ENCODE measurements at regions not wholly inside any gene's neighbourhood (a gene's known extent, or its start where the extent isn't known, plus 50 kb on each side); places are given as distances from the start of the nearest gene placed in this dataset.

- TF ChIP-seq CTCF (IDR thresholded peaks at IDR 0.05): no peak
- no peak for DNase-seq
- H3K4me1 ChIP-seq: peaks cover 8% of the 10 kb centered on the region
- H3K27ac ChIP-seq: no peak overlapping the region
- no peaks in the 10 kb centered on the region for H3K9me3 ChIP-seq
- no peaks in the 10 kb centered on the region for H3K36me3 ChIP-seq
- intact Hi-C loops (cut with DNase I): no loop called here
- no peak overlapping the region for H3K4me3 ChIP-seq
- no peak for ATAC-seq
- no peaks in the 10 kb centered on the region for H3K27me3 ChIP-seq (ENCODE audit: low read depth)
Measured at GRCh38 chr4:123921339-123921738, 524.7 kb downstream of the SPRY1 start.

GRCh38 chr4:123922847-123923246 is 526.3 kb downstream of the SPRY1 start:
- Histone ChIP-seq H3K27me3 (ENCODE audit: low read depth) (no peaks in the 10 kb centered on the region), H3K36me3 (no peaks in the 10 kb centered on the region), H3K4me1 (peaks cover 8% of the 10 kb centered on the region), H3K9me3 (no peaks in the 10 kb centered on the region), H3K4me3 (no peak overlapping the region), H3K27ac (no peak overlapping the region)
- no peak for TF ChIP-seq CTCF (IDR thresholded peaks at IDR 0.05)
- ATAC-seq (no peak), DNase-seq (no peak)
- intact Hi-C loops (cut with DNase I): no loop called here

GRCh38 chr4:123924536-123924935 is 527.9 kb downstream of the SPRY1 start:
- no peak for TF ChIP-seq CTCF (IDR thresholded peaks at IDR 0.05)
- no peak for ATAC-seq
- H3K27me3 ChIP-seq (ENCODE audit: low read depth): no peaks in the 10 kb centered on the region

GRCh38 chr4:123929565-123929964 is 533.0 kb downstream of the SPRY1 start:
- no peak for DNase-seq

More at GRCh38 chr4:123924536-123924935, 527.9 kb downstream of the SPRY1 start:
- no peaks in the 10 kb centered on the region for H3K9me3 ChIP-seq
- DNase-seq: no peak
- H3K36me3 ChIP-seq: no peaks in the 10 kb centered on the region
- intact Hi-C loops (cut with DNase I): no loop called here
- H3K4me3 ChIP-seq: no peak overlapping the region
- no peak overlapping the region for H3K27ac ChIP-seq
- peaks cover 8% of the 10 kb centered on the region for H3K4me1 ChIP-seq

GRCh38 chr4:123930996-123931395 is 534.4 kb downstream of the SPRY1 start:
- no peak for TF ChIP-seq CTCF (IDR thresholded peaks at IDR 0.05)
- H3K9me3 ChIP-seq: no peaks in the 10 kb centered on the region
- H3K27ac ChIP-seq: no peak overlapping the region
- no peaks in the 10 kb centered on the region for H3K36me3 ChIP-seq
- no peaks in the 10 kb centered on the region for H3K4me1 ChIP-seq
- ATAC-seq (no peak), DNase-seq (no peak)
- H3K27me3 ChIP-seq (ENCODE audit: low read depth): no peaks in the 10 kb centered on the region
- no peak overlapping the region for H3K4me3 ChIP-seq
- intact Hi-C loops (cut with DNase I): no loop called here

More at GRCh38 chr4:123929565-123929964, 533.0 kb downstream of the SPRY1 start:
- H3K36me3 ChIP-seq: no peaks in the 10 kb centered on the region
- no peaks in the 10 kb centered on the region for H3K9me3 ChIP-seq
- intact Hi-C loops (cut with DNase I): no loop called here
- no peak overlapping the region for H3K4me3 ChIP-seq
- no peak overlapping the region for H3K27ac ChIP-seq
- no peaks in the 10 kb centered on the region for H3K27me3 ChIP-seq (ENCODE audit: low read depth)
- no peak for TF ChIP-seq CTCF (IDR thresholded peaks at IDR 0.05)
- no peak for ATAC-seq
- H3K4me1 ChIP-seq: no peaks in the 10 kb centered on the region

GRCh38 chr4:123934096-123934495 is 537.5 kb downstream of the SPRY1 start:
- Histone ChIP-seq H3K9me3 (no peaks in the 10 kb centered on the region), H3K36me3 (no peaks in the 10 kb centered on the region), H3K4me1 (peaks cover 18% of the 10 kb centered on the region), H3K27me3 (ENCODE audit: low read depth) (no peaks in the 10 kb centered on the region), H3K27ac (no peak overlapping the region), H3K4me3 (no peak overlapping the region)
- intact Hi-C loops (cut with DNase I): no loop called here
- no peak for ATAC-seq
- TF ChIP-seq CTCF (IDR thresholded peaks at IDR 0.05): no peak
- no peak for DNase-seq

Measured in lower lobe of right lung (tissue), 2 donors.